Common myeloid progenitor, CD34-positive (primary cell): ENCODE measurements at regions not wholly inside any gene's neighbourhood (a gene's known extent, or its start where the extent isn't known, plus 50 kb on each side); places are given as distances from the start of the nearest gene placed in this dataset.

Experiments
- CTCF ChIA-PET: fragments of 350-600 bp; sonication (Branson Sonifier 250); formaldehyde crosslinking; loops from one replicate; lab custom pipeline; 2021; ENCODE audit warnings: antibody characterized with exemption; lab: Charles Lee
- POLR2A ChIA-PET: fragments of 350-600 bp; sonication (Branson Sonifier 250); formaldehyde crosslinking; loops from one replicate; lab custom pipeline; 2021; ENCODE audit warnings: antibody characterized with exemption; lab: Charles Lee
- DNase-seq, 3 donors: peaks; one replicate each; pipeline versions ENCODE4 v3.0.0 to v3.0.0-alpha.2; 2013
- H3K27ac ChIP-seq, 2 experiments: 1 replicate in 1 of 2; 2 replicates in 1 of 2; pipeline ENCODE4 v1.7.0; 2013; ENCODE audit warnings: inconsistent platforms in 2 of 2, low read length in 2 of 2, mild to moderate bottlenecking in 2 of 2, low read depth in 1 of 2, moderate library complexity in 1 of 2; ENCODE audit not compliant: severe bottlenecking in 2 of 2, insufficient read depth in 1 of 2, poor library complexity in 1 of 2
- H3K27me3 ChIP-seq, 5 experiments: replicated peaks in 2 of 5; 1 replicate in 3 of 5; 2 replicates in 2 of 5; pipeline versions ENCODE4 v1.6.1 to v1.7.0; 2013; ENCODE audit warnings: low read length in 4 of 5, mild to moderate bottlenecking in 2 of 5, moderate library complexity in 2 of 5, inconsistent platforms in 1 of 5; ENCODE audit not compliant: insufficient read depth in 5 of 5, control insufficient read depth in 4 of 5
- H3K36me3 ChIP-seq, 4 experiments: 1 replicate in 2 of 4; 2 replicates in 2 of 4; pipeline versions ENCODE4 v1.6.1 to v1.7.0; 2013; ENCODE audit warnings: low read length in 3 of 4, control low read depth in 1 of 4, mild to moderate bottlenecking in 1 of 4; ENCODE audit not compliant: control insufficient read depth in 4 of 4, insufficient read depth in 4 of 4
- H3K4me1 ChIP-seq, 4 experiments: 1 replicate in 3 of 4; 2 replicates in 1 of 4; pipeline versions ENCODE4 v1.6.1 to v1.7.1; 2013; ENCODE audit warnings: low read length in 3 of 4, mild to moderate bottlenecking in 3 of 4, control low read depth in 1 of 4, inconsistent platforms in 1 of 4, moderate library complexity in 1 of 4; ENCODE audit not compliant: control insufficient read depth in 4 of 4, insufficient read depth in 4 of 4; ENCODE audit errors: control extremely low read depth in 1 of 4
- H3K4me3 ChIP-seq, 7 experiments: 1 replicate in 4 of 7; 2 replicates in 3 of 7; pipeline versions ENCODE4 v1.5.1 to v1.7.0; 2013; ENCODE audit warnings: mild to moderate bottlenecking in 7 of 7, low read length in 6 of 7, moderate library complexity in 6 of 7, inconsistent platforms in 2 of 7, low read depth in 2 of 7, control low read depth in 1 of 7; ENCODE audit not compliant: insufficient read depth in 4 of 7, control insufficient read depth in 1 of 7; ENCODE audit errors: extremely low read depth in 1 of 7
- H3K9me3 ChIP-seq, 5 experiments: 1 replicate in 4 of 5; 2 replicates in 1 of 5; pipeline versions ENCODE4 v1.6.1 to v1.7.1; 2013; ENCODE audit warnings: low read length in 4 of 5, mild to moderate bottlenecking in 2 of 5, inconsistent platforms in 1 of 5, low read depth in 1 of 5, moderate library complexity in 1 of 5; ENCODE audit not compliant: control insufficient read depth in 4 of 5, insufficient read depth in 2 of 5; ENCODE audit errors: control extremely low read depth in 1 of 5
- WGBS: methylation state at CpG from one replicate; pipeline ENCODE4 v1.1.5; 2013; ENCODE audit not compliant: insufficient coverage; 5-methylcytosine and 5-hydroxymethylcytosine counted together

DNA sequence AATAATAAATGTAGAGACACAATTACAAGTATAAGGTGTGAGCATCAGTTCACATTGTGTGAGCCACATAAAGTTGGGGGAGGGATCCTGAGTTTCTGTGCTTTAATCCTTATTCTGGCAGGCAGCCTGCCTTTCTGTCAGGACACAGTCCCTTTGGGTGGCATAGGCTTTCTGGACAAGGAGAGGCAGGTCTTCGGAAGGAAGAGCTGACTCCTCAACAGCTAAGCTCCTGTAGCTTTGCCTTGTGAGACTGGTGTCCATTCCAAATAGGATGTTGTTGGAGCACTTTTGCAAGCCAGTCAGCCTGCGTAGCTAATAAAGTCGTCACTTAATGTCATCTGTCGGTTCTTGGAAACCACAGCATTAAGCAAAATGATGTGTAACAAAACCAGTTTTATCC lies 151.9 kb upstream of the MCTP2 start:
- no peaks in the 10 kb centered on the region for H3K36me3 ChIP-seq
- DNase-seq: no peak
- ChIA-PET CTCF (no interaction called here), POLR2A (no interaction called here)
- no peak overlapping the region for H3K4me3 ChIP-seq
- no peaks in the 10 kb centered on the region for H3K9me3 ChIP-seq
- WGBS: 97% methylated on average over 4 of the region's 4 CpGs
- no peaks in the 10 kb centered on the region for H3K4me1 ChIP-seq
- H3K27ac ChIP-seq: no peak overlapping the region
- peaks cover 0 to 2% (median 0%) of the 10 kb centered on the region in 5 experiments for H3K27me3 ChIP-seq

DNA sequence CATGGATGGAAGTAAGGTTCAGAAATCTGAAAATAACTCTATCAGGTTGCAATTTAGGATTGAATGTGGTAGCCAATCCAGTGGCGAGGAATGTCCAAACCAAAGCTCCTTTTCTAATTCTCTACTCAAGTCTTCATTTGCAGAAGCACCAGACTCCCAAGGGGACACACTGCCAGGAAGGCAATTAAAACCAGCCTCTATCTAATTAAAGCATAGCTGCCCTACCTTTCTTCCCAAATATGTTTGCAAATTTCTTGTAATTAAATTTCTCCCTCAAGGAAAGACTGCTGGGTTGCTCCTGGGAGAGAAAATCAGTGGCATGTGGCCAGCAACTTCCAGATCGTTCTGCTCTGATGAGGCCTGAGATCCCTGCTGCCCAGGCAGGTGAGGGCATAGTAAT lies 153.4 kb upstream of the MCTP2 start:
- Histone ChIP-seq H3K27ac (no peak overlapping the region), H3K4me3 (no peak overlapping the region), H3K27me3 (peaks cover 0 to 2% (median 0%) of the 10 kb centered on the region in 5 experiments), H3K4me1 (no peaks in the 10 kb centered on the region), H3K9me3 (no peaks in the 10 kb centered on the region), H3K36me3 (no peaks in the 10 kb centered on the region)
- no peak for DNase-seq
- CTCF ChIA-PET: no interaction called here
- POLR2A ChIA-PET: no interaction called here
- WGBS: 100% methylated on average over 2 of the region's 2 CpGs

DNA sequence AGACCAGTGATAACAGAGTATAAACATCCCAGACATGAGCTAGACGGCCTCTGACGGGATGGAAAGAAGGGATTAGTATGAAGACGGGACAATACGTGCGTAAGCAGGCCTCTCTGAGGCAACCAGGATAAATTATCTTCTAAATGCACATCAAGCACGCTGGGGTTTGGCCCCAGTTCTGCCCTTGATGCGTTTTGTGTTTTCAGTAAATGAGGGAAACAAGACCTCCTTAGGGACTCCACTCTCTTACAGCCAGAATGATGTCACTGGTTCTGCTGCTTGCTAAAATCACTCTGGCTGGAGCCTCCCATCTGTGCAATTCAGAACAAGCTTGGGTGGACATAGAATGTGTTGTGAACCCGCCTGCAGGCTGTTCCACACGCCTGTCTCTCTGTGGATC lies 156.0 kb upstream of the MCTP2 start:
- H3K9me3 ChIP-seq: no peaks in the 10 kb centered on the region
- H3K4me3 ChIP-seq: no peak overlapping the region
- H3K4me1 ChIP-seq: no peaks in the 10 kb centered on the region
- no peak for DNase-seq
- peaks cover 0 to 2% (median 0%) of the 10 kb centered on the region in 5 experiments for H3K27me3 ChIP-seq
- H3K27ac ChIP-seq: no peak overlapping the region
- ChIA-PET CTCF (no interaction called here), POLR2A (no interaction called here)
- WGBS: 93% methylated on average over 7 of the region's 9 CpGs
- no peaks in the 10 kb centered on the region for H3K36me3 ChIP-seq

DNA sequence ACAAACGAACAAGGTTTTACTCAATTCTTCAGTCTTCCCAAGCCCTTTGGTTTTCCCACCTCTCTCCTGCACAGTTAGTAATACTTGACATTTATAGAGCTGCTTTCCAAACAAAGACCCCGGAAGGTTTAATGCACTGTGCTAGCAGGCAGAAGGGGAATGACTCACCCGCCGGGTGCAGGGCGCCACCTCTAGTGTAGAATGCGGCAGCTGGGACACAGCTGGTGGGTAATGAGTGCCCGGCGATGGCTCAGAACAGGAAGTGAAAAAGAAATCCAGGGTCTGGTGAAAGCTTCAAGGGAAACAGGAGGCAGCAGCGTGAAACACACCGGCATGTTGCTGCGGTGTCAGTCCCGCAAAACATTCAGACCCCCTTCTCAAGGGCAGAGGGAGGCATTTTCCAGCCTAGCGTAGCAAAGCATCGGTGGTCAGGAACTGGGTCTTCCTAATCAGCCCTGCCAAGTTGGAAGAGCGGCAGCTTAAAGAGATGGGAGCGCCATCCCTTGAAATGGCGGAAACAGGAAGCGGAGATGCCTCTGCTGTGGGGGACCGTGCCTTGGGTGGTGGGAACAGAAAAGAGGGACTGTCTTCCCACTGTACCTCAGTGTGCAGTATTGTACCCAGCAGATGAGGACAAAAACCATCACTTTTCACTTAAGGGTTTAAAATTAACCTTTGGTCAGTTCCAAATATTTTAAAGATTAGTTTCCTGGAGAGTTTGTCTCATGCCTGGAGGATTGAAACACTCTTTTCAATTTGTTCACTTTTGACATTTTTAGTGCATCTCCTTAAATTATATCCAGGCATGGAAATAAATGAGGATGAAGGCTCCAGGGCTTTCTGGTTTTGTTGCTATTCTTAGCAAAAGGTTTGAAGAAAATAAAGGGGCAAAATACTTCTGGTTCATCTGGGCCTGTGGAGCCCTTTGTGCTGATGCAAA lies 160.7 kb upstream of the MCTP2 start:
- ChIA-PET POLR2A (no interaction called here), CTCF (no interaction called here)
- Histone ChIP-seq H3K27ac (no peak overlapping the region), H3K9me3 (peaks cover 0 to 7% (median 2%) of the 10 kb centered on the region in 5 experiments), H3K4me1 (no peaks in the 10 kb centered on the region), H3K36me3 (no peaks in the 10 kb centered on the region), H3K27me3 (no peaks in the 10 kb centered on the region), H3K4me3 (no peak overlapping the region)
- peak in 2 of 3 donors; percentile 51 to 70 for DNase-seq
- 74% methylated on average over 16 of the region's 19 CpGs for WGBS

GRCh38 chr15:94069844-94070243 lies 161.5 kb upstream of the MCTP2 start:
- no peaks in the 10 kb centered on the region for H3K4me1 ChIP-seq
- ChIA-PET POLR2A (no interaction called here), CTCF (interaction anchor here (1.2 kb wide), 1 partner anchor 50 kb away, joined by 5 read pairs; no protein-coding TSS in a partner anchor)
- H3K4me3 ChIP-seq: no peak overlapping the region
- H3K9me3 ChIP-seq: peaks cover 0 to 7% (median 2%) of the 10 kb centered on the region in 5 experiments
- DNase-seq: no peak
- no peaks in the 10 kb centered on the region for H3K36me3 ChIP-seq
- 98% methylated on average over 9 of the region's 9 CpGs for WGBS
- H3K27me3 ChIP-seq: peaks cover 0 to 1% (median 0%) of the 10 kb centered on the region in 5 experiments
- no peak overlapping the region for H3K27ac ChIP-seq

GRCh38 chr15:94066811-94067210 lies 164.6 kb upstream of the MCTP2 start:
- DNase-seq: no peak
- POLR2A ChIA-PET: no interaction called here
- CTCF ChIA-PET: no interaction called here
- no peak overlapping the region for H3K27ac ChIP-seq
- WGBS: 100% methylated on average over 1 of the region's 3 CpGs
- H3K9me3 ChIP-seq: peaks cover 0 to 7% (median 2%) of the 10 kb centered on the region in 5 experiments
- H3K36me3 ChIP-seq: no peaks in the 10 kb centered on the region
- peaks cover 0 to 2% (median 0%) of the 10 kb centered on the region in 5 experiments for H3K27me3 ChIP-seq
- no peaks in the 10 kb centered on the region for H3K4me1 ChIP-seq
- no peak overlapping the region for H3K4me3 ChIP-seq

- POLR2A ChIA-PET: no interaction called here
- no peaks in the 10 kb centered on the region for H3K36me3 ChIP-seq
- peaks cover 0 to 2% (median 0%) of the 10 kb centered on the region in 5 experiments for H3K27me3 ChIP-seq
- CTCF ChIA-PET: no interaction called here
- H3K27ac ChIP-seq: no peak overlapping the region
- DNase-seq: no peak
- H3K9me3 ChIP-seq: peaks cover 0 to 7% (median 2%) of the 10 kb centered on the region in 5 experiments
- H3K4me3 ChIP-seq: no peak overlapping the region
- WGBS: no CpG with 5 or more reads among the region's 3 CpGs
- H3K4me1 ChIP-seq: no peaks in the 10 kb centered on the region
Measured at GRCh38 chr15:94066046-94066445, 165.3 kb upstream of the MCTP2 start.
